ENCODE measurements at regions not wholly inside any gene's neighbourhood (a gene's known extent, or its start where the extent isn't known, plus 50 kb on each side); places are given as distances from the start of the nearest gene placed in this dataset.

DNA sequence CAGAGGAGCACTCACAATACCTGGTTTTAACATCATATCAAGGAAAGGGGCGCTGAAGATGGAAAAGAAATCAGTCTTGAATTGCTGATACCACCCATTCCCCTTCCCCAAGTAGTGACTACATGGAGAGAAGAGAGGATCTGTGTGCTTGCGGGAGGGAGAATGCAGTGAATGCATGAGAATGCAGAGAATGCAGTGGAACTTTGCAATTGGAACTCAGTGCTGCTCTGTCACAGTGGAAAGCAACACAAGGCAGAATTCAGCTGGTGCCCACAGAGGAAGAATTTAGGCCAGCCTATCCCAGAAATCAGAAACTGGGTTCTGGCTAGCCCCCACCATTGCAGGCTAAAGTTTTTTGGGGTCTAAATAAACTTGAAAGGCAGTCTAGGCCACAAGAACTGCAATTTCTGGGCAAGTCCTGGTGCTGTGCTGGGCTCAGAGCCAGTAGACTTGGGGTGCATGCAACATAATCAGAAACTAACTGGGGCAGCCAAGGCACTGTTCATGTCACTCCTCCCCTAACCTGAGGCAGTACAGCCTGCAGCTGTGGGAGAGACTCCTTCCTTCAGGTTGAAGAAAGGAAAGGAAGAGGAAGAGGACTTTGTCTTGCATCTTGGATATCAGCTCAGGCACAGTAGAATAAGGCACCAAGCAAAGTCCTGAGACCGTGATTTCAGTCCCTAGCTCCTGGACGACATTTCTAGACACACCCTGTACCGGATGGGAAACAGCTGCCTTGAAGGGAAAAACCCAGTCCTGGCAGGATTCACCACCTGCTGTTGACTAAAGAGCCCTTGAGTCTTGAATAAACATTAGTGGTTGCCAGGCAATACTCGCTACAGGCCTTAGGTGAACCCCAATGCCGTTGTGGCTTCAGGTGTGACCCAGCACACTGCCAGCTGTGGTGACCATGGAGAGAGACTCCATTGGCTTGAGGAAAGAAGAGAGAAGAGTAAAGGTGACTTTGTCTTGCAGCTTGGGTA lies 329.3 kb downstream of the TBL1XR1 start:
- no peak overlapping the region for H3K4me3 ChIP-seq (ENCODE audit: low read depth, low read length)
- TF ChIP-seq, protein P1, sequence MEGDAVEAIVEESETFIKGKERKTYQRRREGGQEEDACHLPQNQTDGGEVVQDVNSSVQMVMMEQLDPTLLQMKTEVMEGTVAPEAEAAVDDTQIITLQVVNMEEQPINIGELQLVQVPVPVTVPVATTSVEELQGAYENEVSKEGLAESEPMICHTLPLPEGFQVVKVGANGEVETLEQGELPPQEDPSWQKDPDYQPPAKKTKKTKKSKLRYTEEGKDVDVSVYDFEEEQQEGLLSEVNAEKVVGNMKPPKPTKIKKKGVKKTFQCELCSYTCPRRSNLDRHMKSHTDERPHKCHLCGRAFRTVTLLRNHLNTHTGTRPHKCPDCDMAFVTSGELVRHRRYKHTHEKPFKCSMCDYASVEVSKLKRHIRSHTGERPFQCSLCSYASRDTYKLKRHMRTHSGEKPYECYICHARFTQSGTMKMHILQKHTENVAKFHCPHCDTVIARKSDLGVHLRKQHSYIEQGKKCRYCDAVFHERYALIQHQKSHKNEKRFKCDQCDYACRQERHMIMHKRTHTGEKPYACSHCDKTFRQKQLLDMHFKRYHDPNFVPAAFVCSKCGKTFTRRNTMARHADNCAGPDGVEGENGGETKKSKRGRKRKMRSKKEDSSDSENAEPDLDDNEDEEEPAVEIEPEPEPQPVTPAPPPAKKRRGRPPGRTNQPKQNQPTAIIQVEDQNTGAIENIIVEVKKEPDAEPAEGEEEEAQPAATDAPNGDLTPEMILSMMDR (conservative IDR thresholded peaks at IDR 0.05; ENCODE audit: low read depth, low read length) = no peak
- no peak for DNase-seq (ENCODE audit: low read depth)

DNA sequence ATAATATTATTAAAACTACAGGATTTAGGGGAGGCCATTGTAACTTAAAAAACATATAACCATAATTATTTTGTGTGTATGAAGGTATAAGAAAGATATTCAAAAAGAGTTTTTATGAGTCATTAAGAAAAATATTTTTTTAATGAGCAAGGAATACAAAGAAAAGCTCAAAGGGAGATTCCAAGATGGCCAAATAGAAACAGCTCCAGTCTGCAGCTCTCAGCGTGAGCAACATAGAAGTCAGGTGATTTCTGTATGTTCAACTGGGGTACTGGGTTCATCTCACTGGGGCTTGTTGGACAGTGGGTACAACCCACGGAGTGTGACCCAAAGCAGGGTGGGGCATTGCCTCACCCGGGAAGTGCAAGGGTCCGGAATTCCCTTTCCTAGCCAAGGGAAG lies 336.1 kb downstream of the TBL1XR1 start:
- TF ChIP-seq, protein P1 (conservative IDR thresholded peaks at IDR 0.05; ENCODE audit: low read depth, low read length) = no peak
- no peak for DNase-seq (ENCODE audit: low read depth)
- H3K4me3 ChIP-seq (ENCODE audit: low read depth, low read length) = no peak overlapping the region

DNA sequence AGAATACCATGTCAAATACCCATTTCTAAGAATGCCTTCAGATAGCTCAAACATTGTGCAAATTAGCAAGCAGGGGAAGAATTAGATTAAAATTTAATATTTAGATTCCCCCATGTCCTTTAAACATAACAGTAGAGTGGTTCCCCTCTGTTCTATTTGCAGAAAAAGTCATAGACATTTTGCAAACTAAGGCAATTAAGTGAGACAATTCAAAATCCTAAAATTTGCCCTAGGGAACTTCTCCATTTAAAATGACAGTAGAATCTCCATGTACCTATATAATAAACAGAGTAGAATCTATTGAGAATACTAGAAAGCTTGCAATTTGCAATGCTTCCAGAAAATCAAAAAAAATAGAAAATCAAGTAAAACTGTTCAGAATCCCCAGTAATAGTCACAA lies 340.6 kb downstream of the TBL1XR1 start:
- TF ChIP-seq, protein P1 (conservative IDR thresholded peaks at IDR 0.05; ENCODE audit: low read depth, low read length) = no peak
- DNase-seq (ENCODE audit: low read depth) = no peak
- no peak overlapping the region for H3K4me3 ChIP-seq (ENCODE audit: low read depth, low read length)

DNA sequence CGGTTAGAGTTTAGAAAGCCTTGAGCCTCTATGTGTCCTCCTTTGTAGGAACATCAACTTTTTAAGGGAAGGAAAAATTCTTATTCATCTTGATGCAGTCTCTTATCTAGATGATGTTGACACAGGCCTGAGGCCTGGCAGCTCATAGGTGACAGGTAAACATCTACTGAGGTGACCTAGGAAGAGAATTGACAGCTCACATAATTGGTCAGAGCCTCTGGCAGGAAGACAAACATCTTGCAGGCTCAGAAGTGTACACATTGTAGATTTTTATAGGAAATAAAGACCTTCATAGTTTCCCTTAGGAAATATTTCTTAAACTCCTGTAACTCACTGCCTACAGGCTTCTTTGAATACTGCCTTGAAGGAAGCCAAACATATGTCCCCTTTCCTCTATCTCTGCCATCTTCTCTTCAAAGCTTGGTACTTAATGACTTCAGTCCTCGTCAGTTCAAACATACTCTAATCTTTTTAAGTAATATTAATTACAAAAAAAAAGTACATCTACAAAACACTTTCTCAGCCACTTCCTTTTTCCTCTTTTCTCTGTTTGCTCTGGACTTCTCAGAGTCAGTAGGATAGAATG lies 341.3 kb downstream of the TBL1XR1 start:
- DNase-seq (ENCODE audit: low read depth) = no peak
- H3K4me3 ChIP-seq (ENCODE audit: low read depth, low read length) = no peak overlapping the region
- TF ChIP-seq, protein P1 (conservative IDR thresholded peaks at IDR 0.05; ENCODE audit: low read depth, low read length) = no peak

DNA sequence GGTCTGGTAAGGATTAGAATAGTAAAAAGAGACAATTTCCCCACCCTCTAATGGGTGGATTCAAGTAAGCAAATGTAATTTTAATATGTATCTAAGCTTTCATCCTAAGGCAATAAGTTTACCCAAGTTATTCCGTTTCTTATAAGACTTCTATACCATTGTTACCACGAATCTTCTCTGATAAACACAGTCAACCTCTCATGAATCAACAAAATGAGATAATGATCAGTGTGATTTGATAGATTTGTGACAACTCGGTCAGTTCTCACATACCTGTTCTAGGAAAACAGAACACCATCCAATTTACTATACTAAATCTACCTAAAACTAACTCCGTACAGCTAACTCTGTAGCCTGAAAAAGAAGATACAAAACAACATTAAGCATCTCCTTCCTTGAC lies 342.1 kb downstream of the TBL1XR1 start:
- no peak for DNase-seq (ENCODE audit: low read depth)
- TF ChIP-seq, protein P1 (conservative IDR thresholded peaks at IDR 0.05; ENCODE audit: low read depth, low read length) = no peak
- no peak overlapping the region for H3K4me3 ChIP-seq (ENCODE audit: low read depth, low read length)

DNA sequence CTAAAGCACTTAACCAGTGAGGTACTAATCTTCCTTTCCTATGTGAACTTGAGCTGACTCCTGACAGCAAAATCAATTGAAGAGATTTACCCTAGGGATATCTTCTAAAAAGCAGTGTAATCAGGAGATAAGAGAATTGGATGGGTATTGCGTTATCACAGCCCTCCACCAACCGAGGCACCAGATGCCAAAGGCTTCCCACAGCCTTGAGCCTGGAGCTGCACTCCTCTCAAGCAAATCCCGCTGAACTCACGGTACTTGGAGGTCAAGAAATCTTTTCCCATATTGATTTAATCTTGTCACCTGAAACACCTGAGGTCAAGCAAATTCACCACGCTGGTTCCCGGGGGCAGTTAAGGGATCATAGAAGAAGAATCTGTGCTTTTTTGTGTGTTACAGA lies 346.8 kb downstream of the TBL1XR1 start:
- no peak overlapping the region for H3K4me3 ChIP-seq (ENCODE audit: low read depth, low read length)
- TF ChIP-seq, protein P1 (conservative IDR thresholded peaks at IDR 0.05; ENCODE audit: low read depth, low read length) = no peak
- no peak for DNase-seq (ENCODE audit: low read depth)
